Upper lobe of left lung (tissue), 6 donors: ENCODE measurements at regions not wholly inside any gene's neighbourhood (a gene's known extent, or its start where the extent isn't known, plus 50 kb on each side); places are given as distances from the start of the nearest gene placed in this dataset.

Experiments used
- ATAC-seq, 2 donors: fragments of 200-7000 bp; cut with Tn5 transposase; one replicate each; pipeline ENCODE4 v1.9.1; 2022; ENCODE audit warnings: mild to moderate bottlenecking in 2 of 2, moderate library complexity in 2 of 2; ENCODE audit not compliant: low FRiP score in 2 of 2
- DNase-seq, 2 donors: peaks; one replicate each; pipeline ENCODE4 v3.0.0-alpha.2; 2019 to 2020
- H3K27ac ChIP-seq, 4 donors: fragments of 200-600 bp; sonication (generic); one replicate each; pipeline ENCODE4 v1.5.1; 2016 to 2019
- H3K27me3 ChIP-seq, 4 donors: fragments of 200-600 bp; sonication (generic); one replicate each; pipeline ENCODE4 v1.5.1; 2017 to 2019
- H3K36me3 ChIP-seq, 4 donors: fragments of 200-600 bp; sonication (generic); one replicate each; pipeline ENCODE4 v1.5.1; 2016 to 2019
- H3K4me1 ChIP-seq, 4 donors: fragments of 200-600 bp; sonication (generic); one replicate each; pipeline ENCODE4 v1.5.1; 2018 to 2019
- H3K4me3 ChIP-seq, 4 donors: fragments of 200-600 bp; sonication (generic); one replicate each; pipeline ENCODE4 v1.5.1; 2017 to 2019; ENCODE audit warnings: mild to moderate bottlenecking in 2 of 4, moderate library complexity in 1 of 4
- H3K9me3 ChIP-seq, 4 donors: fragments of 200-600 bp; sonication (generic); one replicate each; pipeline ENCODE4 v1.5.1; 2018 to 2019
- EP300 ChIP-seq, 4 donors: sonication (generic); formaldehyde crosslinking; IDR thresholded peaks; one replicate each; pipeline ENCODE4 v1.5.1; 2017; ENCODE audit warnings: antibody characterized with exemption in 4 of 4, control low read depth in 2 of 4
- POLR2A ChIP-seq, 4 donors: fragments of 450-650 bp; IDR thresholded peaks; one replicate each; pipeline ENCODE4 v1.5.1; 2016 to 2017; ENCODE audit warnings: antibody characterized with exemption in 4 of 4, mild to moderate bottlenecking in 2 of 4
- POLR2AphosphoS5 ChIP-seq, 2 donors: sonication (generic); formaldehyde crosslinking; IDR thresholded peaks; one replicate each; pipeline ENCODE4 v1.5.1; 2017; ENCODE audit warnings: antibody characterized with exemption in 2 of 2
- WGBS, 2 donors: methylation state at CpG; one replicate each; pipeline ENCODE4 v1.1.5; 2017 to 2018; 5-methylcytosine and 5-hydroxymethylcytosine counted together
- TF ChIP-seq, protein P1 (sequence below), 6 experiments: fragments of 450-650 bp in 4 of 6; fragments of 200-600 bp in 2 of 6; sonication (generic) in 2 of 6; IDR thresholded peaks; one replicate each; pipeline ENCODE4 v1.5.1; 2016 to 2019; ENCODE audit warnings: antibody characterized with exemption in 6 of 6
- donor health status: DM: no; HTN: no; CAD: no; lungs with moderate emphysema.
- donor health status: DM: no; HTN: yes; CAD: no; lungs with severe emphysema.

DNA sequence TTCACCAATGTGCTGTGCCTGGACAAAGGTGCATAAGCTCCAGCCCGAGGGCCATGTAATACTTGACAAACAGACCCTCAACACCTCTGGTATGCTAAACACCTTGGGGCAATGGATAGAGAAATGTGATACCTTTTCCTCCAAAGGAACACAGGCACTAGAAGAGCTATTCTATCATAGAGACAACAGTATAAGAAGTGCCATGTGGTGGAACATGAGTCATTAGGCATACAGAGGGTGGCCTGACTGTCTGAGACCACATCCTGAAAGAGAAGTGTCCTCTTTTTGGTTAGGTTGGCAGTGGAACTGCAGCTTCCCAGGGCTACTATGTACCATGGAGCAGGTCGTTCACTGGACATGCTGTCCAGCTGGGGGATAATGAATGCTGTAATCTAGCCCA, 153.9 kb downstream of the INSIG2 start:
- H3K4me3 ChIP-seq: no peak overlapping the region

DNA sequence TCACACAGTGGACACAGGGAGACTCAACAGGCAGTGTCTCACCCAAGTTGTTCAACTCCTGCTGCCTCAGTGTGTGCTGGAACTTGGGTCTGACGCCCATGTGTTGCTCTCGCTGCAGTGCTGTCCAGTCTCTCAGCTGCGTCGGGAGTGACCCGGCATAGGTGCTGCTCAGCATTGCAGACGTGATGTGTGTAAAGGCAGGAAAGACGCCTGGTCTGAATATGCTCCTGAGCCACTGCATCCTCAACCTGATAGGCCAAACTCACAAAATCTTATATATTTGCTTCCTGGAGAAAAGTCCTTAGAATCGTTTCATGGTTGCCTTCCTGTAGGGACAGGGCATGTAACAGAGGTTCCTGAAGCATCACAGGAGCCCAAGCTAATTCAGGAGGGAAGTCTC, 152.9 kb downstream of the INSIG2 start:
- Histone ChIP-seq H3K36me3 (no peaks in the 10 kb centered on the region), H3K27me3 (no peaks in the 10 kb centered on the region), H3K4me1 (no peaks in the 10 kb centered on the region), H3K27ac (no peak overlapping the region), H3K4me3 (no peak overlapping the region), H3K9me3 (no peaks in the 10 kb centered on the region)
- TF ChIP-seq EP300 (IDR thresholded peaks at IDR 0.05) (no peak), POLR2A (IDR thresholded peaks at IDR 0.05) (no peak), POLR2AphosphoS5 (IDR thresholded peaks at IDR 0.05) (no peak)
- TF ChIP-seq, protein P1, sequence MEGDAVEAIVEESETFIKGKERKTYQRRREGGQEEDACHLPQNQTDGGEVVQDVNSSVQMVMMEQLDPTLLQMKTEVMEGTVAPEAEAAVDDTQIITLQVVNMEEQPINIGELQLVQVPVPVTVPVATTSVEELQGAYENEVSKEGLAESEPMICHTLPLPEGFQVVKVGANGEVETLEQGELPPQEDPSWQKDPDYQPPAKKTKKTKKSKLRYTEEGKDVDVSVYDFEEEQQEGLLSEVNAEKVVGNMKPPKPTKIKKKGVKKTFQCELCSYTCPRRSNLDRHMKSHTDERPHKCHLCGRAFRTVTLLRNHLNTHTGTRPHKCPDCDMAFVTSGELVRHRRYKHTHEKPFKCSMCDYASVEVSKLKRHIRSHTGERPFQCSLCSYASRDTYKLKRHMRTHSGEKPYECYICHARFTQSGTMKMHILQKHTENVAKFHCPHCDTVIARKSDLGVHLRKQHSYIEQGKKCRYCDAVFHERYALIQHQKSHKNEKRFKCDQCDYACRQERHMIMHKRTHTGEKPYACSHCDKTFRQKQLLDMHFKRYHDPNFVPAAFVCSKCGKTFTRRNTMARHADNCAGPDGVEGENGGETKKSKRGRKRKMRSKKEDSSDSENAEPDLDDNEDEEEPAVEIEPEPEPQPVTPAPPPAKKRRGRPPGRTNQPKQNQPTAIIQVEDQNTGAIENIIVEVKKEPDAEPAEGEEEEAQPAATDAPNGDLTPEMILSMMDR (IDR thresholded peaks at IDR 0.05): no peak
- WGBS, 2 donors: 77 to 81% methylated on average over 8 of the region's 8 CpGs
- ATAC-seq (no peak), DNase-seq (no peak)

More for the DNA sequence above, 153.9 kb downstream of the INSIG2 start:
- Histone ChIP-seq H3K9me3 (no peaks in the 10 kb centered on the region), H3K36me3 (no peaks in the 10 kb centered on the region), H3K27ac (no peak overlapping the region), H3K27me3 (no peaks in the 10 kb centered on the region), H3K4me1 (no peaks in the 10 kb centered on the region)
- TF ChIP-seq EP300 (IDR thresholded peaks at IDR 0.05): no peak
- no peak for DNase-seq
- ATAC-seq: no peak
- 50 to 58% methylated on average over 1 to 2 of the region's 2 CpGs for WGBS, 2 donors

DNA sequence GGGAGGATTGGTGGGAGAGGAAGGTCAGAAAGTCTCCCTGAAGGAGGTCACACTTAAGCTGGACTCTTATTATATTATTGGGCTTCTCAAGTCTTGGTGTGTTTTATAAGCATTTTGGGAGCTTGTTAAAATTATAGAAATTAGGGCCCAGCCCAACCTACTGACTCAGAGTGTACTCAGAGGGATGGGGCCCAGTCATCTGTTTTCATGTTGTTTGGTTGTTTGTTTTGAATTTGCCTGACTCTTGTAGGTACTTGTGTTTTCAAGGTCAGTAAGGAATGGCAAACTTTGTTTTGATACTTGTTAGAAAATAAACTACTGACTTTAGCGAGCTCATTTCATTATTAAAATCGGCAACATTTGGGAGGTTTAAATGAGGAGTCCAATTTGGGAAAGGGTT, 152.0 kb downstream of the INSIG2 start:
- TF ChIP-seq POLR2AphosphoS5 (IDR thresholded peaks at IDR 0.05) (no peak), EP300 (IDR thresholded peaks at IDR 0.05) (no peak), POLR2A (IDR thresholded peaks at IDR 0.05) (no peak)
- TF ChIP-seq, protein P1 (IDR thresholded peaks at IDR 0.05): no peak
- Histone ChIP-seq H3K4me1 (no peaks in the 10 kb centered on the region), H3K36me3 (no peaks in the 10 kb centered on the region), H3K4me3 (no peak overlapping the region), H3K27ac (no peak overlapping the region), H3K27me3 (no peaks in the 10 kb centered on the region), H3K9me3 (no peaks in the 10 kb centered on the region)
- DNase-seq: no peak
- 83 to 90% methylated on average over 2 of the region's 2 CpGs for WGBS, 2 donors
- no peak for ATAC-seq

DNA sequence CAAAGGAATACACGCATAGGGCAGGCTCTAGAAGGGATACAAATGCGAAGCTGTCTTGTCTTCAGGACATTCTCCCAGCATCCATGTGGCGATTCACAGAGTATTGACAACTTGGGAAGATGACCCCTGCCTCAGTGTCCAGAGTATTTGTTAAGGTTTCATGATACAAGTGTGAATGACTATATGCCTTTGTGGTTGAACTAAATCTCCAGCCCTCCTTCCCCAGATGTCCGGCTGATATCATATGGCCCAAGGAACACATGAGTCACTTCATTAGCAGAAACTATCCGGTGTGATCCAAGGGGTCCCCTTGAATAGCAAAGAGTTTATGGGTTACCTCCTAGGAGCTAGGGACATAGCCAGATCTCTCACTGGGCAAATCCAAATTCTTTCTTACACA, 151.0 kb downstream of the INSIG2 start:
- DNase-seq (no peak), ATAC-seq (no peak)
- H3K9me3 ChIP-seq: no peaks in the 10 kb centered on the region
- no peaks in the 10 kb centered on the region for H3K36me3 ChIP-seq
- WGBS, 2 donors: 86 to 98% methylated on average over 5 of the region's 5 CpGs
- no peaks in the 10 kb centered on the region for H3K27me3 ChIP-seq
- no peak overlapping the region for H3K27ac ChIP-seq
- no peaks in the 10 kb centered on the region for H3K4me1 ChIP-seq
- no peak overlapping the region for H3K4me3 ChIP-seq
- TF ChIP-seq EP300 (IDR thresholded peaks at IDR 0.05): no peak

DNA sequence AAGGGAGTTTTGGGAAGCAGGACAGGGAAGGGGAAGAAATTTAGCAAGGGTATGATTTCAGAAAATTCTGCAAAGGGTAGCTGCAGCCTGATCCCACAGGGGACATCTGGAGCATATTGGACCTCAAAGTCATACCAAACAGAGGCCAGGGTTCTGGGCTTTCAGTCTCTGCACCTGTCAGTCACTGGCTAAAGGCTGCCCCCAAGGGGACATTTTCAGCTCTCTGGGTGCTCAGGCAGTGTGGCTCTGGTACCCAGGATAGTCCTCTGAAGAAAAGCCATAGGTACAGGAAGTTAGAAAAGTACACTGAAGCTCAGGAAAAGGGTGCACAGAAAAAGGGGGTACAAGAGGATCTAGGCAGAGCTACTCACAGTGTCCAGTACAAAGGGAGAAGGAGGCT, 149.2 kb downstream of the INSIG2 start:
- Histone ChIP-seq H3K36me3 (no peaks in the 10 kb centered on the region), H3K4me3 (no peak overlapping the region), H3K9me3 (no peaks in the 10 kb centered on the region), H3K27me3 (no peaks in the 10 kb centered on the region), H3K4me1 (no peaks in the 10 kb centered on the region), H3K27ac (no peak overlapping the region)
- no peak for TF ChIP-seq EP300 (IDR thresholded peaks at IDR 0.05)
- DNase-seq (no peak), ATAC-seq (no peak)

DNA sequence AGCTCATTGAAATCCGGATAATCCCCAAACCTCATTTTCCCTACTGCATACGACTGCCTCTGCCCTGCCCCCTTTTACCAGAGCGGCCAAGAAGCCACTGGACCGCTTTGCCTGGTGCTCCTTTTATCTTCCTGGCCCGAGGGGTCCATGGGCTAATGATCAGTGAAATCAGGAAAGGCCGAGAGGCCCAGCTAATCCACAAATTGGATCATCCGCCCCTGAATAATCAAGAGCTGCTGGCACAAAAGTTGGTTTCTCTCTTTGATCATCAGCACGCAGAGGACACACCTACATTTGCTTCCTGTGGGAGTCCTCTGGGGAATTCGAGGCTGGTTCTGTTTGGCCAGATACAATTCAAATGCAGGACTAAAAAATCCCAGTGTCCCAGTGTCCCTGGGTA, 144.5 kb downstream of the INSIG2 start:
- no peak overlapping the region for H3K27ac ChIP-seq
- no peaks in the 10 kb centered on the region for H3K9me3 ChIP-seq
- no peaks in the 10 kb centered on the region for H3K27me3 ChIP-seq
- TF ChIP-seq POLR2AphosphoS5 (IDR thresholded peaks at IDR 0.05): no peak
- no peak for TF ChIP-seq POLR2A (IDR thresholded peaks at IDR 0.05)
- TF ChIP-seq, protein P1 (IDR thresholded peaks at IDR 0.05): no peak
- TF ChIP-seq EP300 (IDR thresholded peaks at IDR 0.05): no peak
- DNase-seq (no peak), ATAC-seq (no peak)
- 62 to 71% methylated on average over 9 of the region's 9 CpGs for WGBS, 2 donors
- H3K4me3 ChIP-seq: no peak overlapping the region
- no peaks in the 10 kb centered on the region for H3K36me3 ChIP-seq
- no peaks in the 10 kb centered on the region for H3K4me1 ChIP-seq
